ENCODE measurements at regions not wholly inside any gene's neighbourhood (a gene's known extent, or its start where the extent isn't known, plus 50 kb on each side); places are given as distances from the start of the nearest gene placed in this dataset.

- H3K18ac ChIP-seq (ENCODE audit: extremely low read depth, low read length): no peak overlapping the region
- POLR2A ChIA-PET (ENCODE audit: partially characterized antibody): no interaction called here
- no peak overlapping the region for H3K4me3 ChIP-seq (ENCODE audit: extremely low read depth in 1 of 4, insufficient read depth in 2 of 4, low read depth in 3 of 4, low read length in 4 of 4)
- CTCF ChIA-PET (ENCODE audit: partially characterized antibody): interaction anchor here (1.5 to 2.1 kb wide), 2 partner anchors 13 to 77 kb away, joined by 3 to 4 read pairs; no protein-coding TSS in a partner anchor
- H3K14ac ChIP-seq (ENCODE audit: insufficient read length): no peak overlapping the region
- H2BK15ac ChIP-seq (ENCODE audit: low read length): no peak overlapping the region
- H3K4me1 ChIP-seq (replicated peaks in 1 of 4; ENCODE audit: control insufficient read depth in 3 of 4, insufficient read depth in 4 of 4, low read length in 3 of 4): no peaks in the 10 kb centered on the region; a peak in 2 of 7 replicates
- no peak overlapping the region for H3K4me2 ChIP-seq (ENCODE audit: insufficient read depth in 1 of 2, low read depth in 2 of 2, low read length in 2 of 2)
- H2BK12ac ChIP-seq (ENCODE audit: low read depth, low read length): no peak overlapping the region
- no peak overlapping the region for H2BK20ac ChIP-seq (ENCODE audit: low read length)
- H3K79me2 ChIP-seq (ENCODE audit: control insufficient read depth in 1 of 2, insufficient read depth in 2 of 2, low read length in 2 of 2): no peaks in the 10 kb centered on the region
- TF ChIP-seq BACH1 (IDR thresholded peaks at IDR 0.05; ENCODE audit: low read length): no peak
- no peak for TF ChIP-seq MAFK (IDR thresholded peaks at IDR 0.05; ENCODE audit: low read depth, low read length)
- peaks cover 0 to 1% of the 10 kb centered on the region in 2 experiments for H4K20me1 ChIP-seq (replicated peaks in 1 of 2; ENCODE audit: control insufficient read depth in 1 of 2, insufficient read depth in 2 of 2, low read length in 2 of 2)
- peaks cover 46 to 70% (median 58%) of the 10 kb centered on the region in 4 experiments for H3K27me3 ChIP-seq (replicated peaks in 1 of 4; ENCODE audit: control insufficient read depth in 3 of 4, extremely low read depth in 1 of 4, insufficient read depth in 3 of 4, low read length in 3 of 4)
- H2BK120ac ChIP-seq (replicated peaks; ENCODE audit: low read depth, low read length): no peak overlapping the region
- H4K5ac ChIP-seq (ENCODE audit: insufficient read length, low read depth, low read length): no peak overlapping the region
- H3K79me1 ChIP-seq (ENCODE audit: low read depth, low read length): no peaks in the 10 kb centered on the region
- H2BK5ac ChIP-seq (ENCODE audit: low read depth, low read length): no peak overlapping the region
- H3K4ac ChIP-seq (replicated peaks; ENCODE audit: insufficient read length, low read depth, low read length): no peak overlapping the region
- 95% methylated on average over 4 of the region's 4 CpGs; no CpG with 5 or more reads in 1 of the 2 experiments for WGBS, 2 experiments (ENCODE audit: extremely low coverage in 1 of 2, insufficient coverage in 1 of 2, insufficient read length in 1 of 2, insufficient replicate concordance in 2 of 2, low coverage in 1 of 2, low lambda C conversion rate in 2 of 2, missing lambda C conversion rate in 1 of 2)
- FAIRE-seq (no peak), DNase-seq (ENCODE audit: low read depth in 1 of 2, low spot score in 2 of 2) (no peak)
- H4K8ac ChIP-seq (ENCODE audit: extremely low read depth, insufficient read depth, low read length): no peak overlapping the region
- H3K36me3 ChIP-seq (ENCODE audit: control insufficient read depth in 2 of 4, insufficient read depth in 4 of 4, low read length in 3 of 4): no peaks in the 10 kb centered on the region
- H3K56ac ChIP-seq (replicated peaks; ENCODE audit: insufficient read length, low read depth, low read length): no peak overlapping the region
- H3K9ac ChIP-seq (replicated peaks in 1 of 4; ENCODE audit: extremely low read depth in 1 of 4, low read depth in 3 of 4, low read length in 3 of 4): no peak overlapping the region
- H2AK5ac ChIP-seq (ENCODE audit: low read depth, low read length): no peak overlapping the region
- H4K91ac ChIP-seq (replicated peaks; ENCODE audit: insufficient read length, low read length): no peak overlapping the region
- H3K23me2 ChIP-seq (ENCODE audit: low read depth, low read length): no peaks in the 10 kb centered on the region
- H3K27ac ChIP-seq (ENCODE audit: low read depth, low read length): no peak overlapping the region
- H3K9me3 ChIP-seq (ENCODE audit: insufficient read depth in 2 of 2, low read depth in 1 of 2, low read length in 1 of 2): no peaks in the 10 kb centered on the region
- H2AFZ ChIP-seq (ENCODE audit: low read length): no peak overlapping the region
- H3K23ac ChIP-seq (ENCODE audit: insufficient read length): no peak overlapping the region
Measured at GRCh38 chr3:24956613-24957012, 462.0 kb upstream of the THRB start.

Measured in H1 (cell line).